ENCODE measurements at regions not wholly inside any gene's neighbourhood (a gene's known extent, or its start where the extent isn't known, plus 50 kb on each side); places are given as distances from the start of the nearest gene placed in this dataset.

- ATAC-seq (ENCODE audit: low read depth) (no peak), DNase-seq (ENCODE audit: low spot score) (no peak)
- TF ChIP-seq CTCF (IDR thresholded peaks at IDR 0.05; ENCODE audit: poor library complexity, severe bottlenecking) = no peak
- Histone ChIP-seq H3K9me3 (ENCODE audit: severe bottlenecking) (no peaks in the 10 kb centered on the region), H3K27me3 (ENCODE audit: insufficient read depth, poor library complexity, severe bottlenecking) (peaks cover 5% of the 10 kb centered on the region), H3K27ac (ENCODE audit: poor library complexity, severe bottlenecking) (no peak overlapping the region), H3K4me1 (ENCODE audit: insufficient read depth, poor library complexity, severe bottlenecking) (no peaks in the 10 kb centered on the region), H3K4me3 (ENCODE audit: severe bottlenecking) (no peak overlapping the region), H3K36me3 (ENCODE audit: low read depth) (no peaks in the 10 kb centered on the region)
These were observed 941.8 kb upstream of the POT1 start for GRCh38 chr7:125871431-125871830.

- no peaks in the 10 kb centered on the region for H3K9me3 ChIP-seq (ENCODE audit: severe bottlenecking)
- ATAC-seq (ENCODE audit: low read depth) = no peak; the same call in 2 of the 3 replicates
- H3K36me3 ChIP-seq (ENCODE audit: low read depth) = no peaks in the 10 kb centered on the region
- no peaks in the 10 kb centered on the region for H3K4me1 ChIP-seq (ENCODE audit: insufficient read depth, poor library complexity, severe bottlenecking)
- no peak for DNase-seq (ENCODE audit: low spot score)
- H3K4me3 ChIP-seq (ENCODE audit: severe bottlenecking) = no peak overlapping the region
- no peak overlapping the region for H3K27ac ChIP-seq (ENCODE audit: poor library complexity, severe bottlenecking)
- no peaks in the 10 kb centered on the region for H3K27me3 ChIP-seq (ENCODE audit: insufficient read depth, poor library complexity, severe bottlenecking)
- no peak for TF ChIP-seq CTCF (IDR thresholded peaks at IDR 0.05; ENCODE audit: poor library complexity, severe bottlenecking)
These were observed 928.0 kb upstream of the POT1 start for GRCh38 chr7:125857606-125858005.

GRCh38 chr7:125848157-125848556 lies 918.5 kb upstream of the POT1 start:
- Histone ChIP-seq H3K27me3 (ENCODE audit: insufficient read depth, poor library complexity, severe bottlenecking) (no peaks in the 10 kb centered on the region), H3K9me3 (ENCODE audit: severe bottlenecking) (no peaks in the 10 kb centered on the region), H3K27ac (ENCODE audit: poor library complexity, severe bottlenecking) (no peak overlapping the region), H3K36me3 (ENCODE audit: low read depth) (no peaks in the 10 kb centered on the region), H3K4me1 (ENCODE audit: insufficient read depth, poor library complexity, severe bottlenecking) (no peaks in the 10 kb centered on the region), H3K4me3 (ENCODE audit: severe bottlenecking) (no peak overlapping the region)
- no peak for TF ChIP-seq CTCF (IDR thresholded peaks at IDR 0.05; ENCODE audit: poor library complexity, severe bottlenecking)
- DNase-seq (ENCODE audit: low spot score) (no peak), ATAC-seq (ENCODE audit: low read depth) (no peak)

- Histone ChIP-seq H3K27me3 (ENCODE audit: insufficient read depth, poor library complexity, severe bottlenecking) (no peaks in the 10 kb centered on the region), H3K4me3 (ENCODE audit: severe bottlenecking) (no peak overlapping the region), H3K36me3 (ENCODE audit: low read depth) (no peaks in the 10 kb centered on the region), H3K9me3 (ENCODE audit: severe bottlenecking) (no peaks in the 10 kb centered on the region), H3K27ac (ENCODE audit: poor library complexity, severe bottlenecking) (no peak overlapping the region), H3K4me1 (ENCODE audit: insufficient read depth, poor library complexity, severe bottlenecking) (no peaks in the 10 kb centered on the region)
- no peak for ATAC-seq (ENCODE audit: low read depth)
- no peak for DNase-seq (ENCODE audit: low spot score)
- no peak for TF ChIP-seq CTCF (IDR thresholded peaks at IDR 0.05; ENCODE audit: poor library complexity, severe bottlenecking)
These were observed 918.1 kb upstream of the POT1 start for GRCh38 chr7:125847692-125848091.

GRCh38 chr7:125847055-125847454 lies 917.4 kb upstream of the POT1 start:
- TF ChIP-seq CTCF (IDR thresholded peaks at IDR 0.05; ENCODE audit: poor library complexity, severe bottlenecking) = no peak
- Histone ChIP-seq H3K27me3 (ENCODE audit: insufficient read depth, poor library complexity, severe bottlenecking) (no peaks in the 10 kb centered on the region), H3K27ac (ENCODE audit: poor library complexity, severe bottlenecking) (no peak overlapping the region), H3K36me3 (ENCODE audit: low read depth) (no peaks in the 10 kb centered on the region), H3K4me1 (ENCODE audit: insufficient read depth, poor library complexity, severe bottlenecking) (no peaks in the 10 kb centered on the region), H3K4me3 (ENCODE audit: severe bottlenecking) (no peak overlapping the region), H3K9me3 (ENCODE audit: severe bottlenecking) (no peaks in the 10 kb centered on the region)
- no peak for DNase-seq (ENCODE audit: low spot score)
- no peak for ATAC-seq (ENCODE audit: low read depth)
